HG02571 (cell line): ENCODE measurements at regions not wholly inside any gene's neighbourhood (a gene's known extent, or its start where the extent isn't known, plus 50 kb on each side); places are given as distances from the start of the nearest gene placed in this dataset.

Experiments
- ATAC-seq: cut with Tn5 transposase; IDR thresholded peaks from one replicate; pipeline ENCODE4 v1.9.1; 2021; ENCODE audit warnings: mild to moderate bottlenecking, moderate library complexity; ENCODE audit not compliant: unreplicated experiment

DNA sequence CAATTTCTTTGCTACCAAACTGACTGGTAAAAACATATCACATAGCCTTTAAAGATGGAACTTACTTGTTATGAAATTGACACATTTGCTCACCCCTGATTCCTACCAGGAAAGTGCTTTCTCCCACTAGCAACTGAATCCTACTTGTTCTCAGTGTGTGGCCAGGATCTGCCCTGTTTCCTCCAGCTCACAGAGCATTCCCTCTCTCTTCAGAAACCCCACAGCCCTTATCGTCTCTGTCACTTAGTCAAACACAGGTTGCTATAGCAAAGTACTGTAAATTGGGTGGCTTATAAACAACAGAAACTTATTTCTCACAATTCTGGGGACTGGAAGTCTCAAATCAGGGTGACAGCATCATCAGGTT lies 265.2 kb upstream of the BOD1L1 start:
- no peak for ATAC-seq

DNA sequence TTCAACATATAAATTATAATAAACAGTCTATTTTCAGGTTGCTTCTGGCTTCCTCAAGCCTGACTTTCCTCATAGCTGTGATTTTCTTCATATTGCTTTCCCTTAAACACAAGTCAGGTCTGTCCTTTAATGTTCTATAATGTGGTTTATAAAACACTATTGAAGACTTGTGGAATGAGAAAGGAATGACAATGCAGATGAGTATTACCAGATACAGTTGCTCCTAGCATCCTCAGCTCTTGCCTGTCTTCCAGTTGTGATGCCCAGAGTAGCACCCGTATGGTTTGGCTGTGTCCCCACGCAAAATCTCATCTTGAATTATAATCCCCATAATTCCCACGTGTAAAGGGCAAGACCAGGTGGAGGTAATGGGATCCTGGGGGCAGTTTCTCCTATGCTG lies 265.7 kb upstream of the BOD1L1 start:
- no peak for ATAC-seq

DNA sequence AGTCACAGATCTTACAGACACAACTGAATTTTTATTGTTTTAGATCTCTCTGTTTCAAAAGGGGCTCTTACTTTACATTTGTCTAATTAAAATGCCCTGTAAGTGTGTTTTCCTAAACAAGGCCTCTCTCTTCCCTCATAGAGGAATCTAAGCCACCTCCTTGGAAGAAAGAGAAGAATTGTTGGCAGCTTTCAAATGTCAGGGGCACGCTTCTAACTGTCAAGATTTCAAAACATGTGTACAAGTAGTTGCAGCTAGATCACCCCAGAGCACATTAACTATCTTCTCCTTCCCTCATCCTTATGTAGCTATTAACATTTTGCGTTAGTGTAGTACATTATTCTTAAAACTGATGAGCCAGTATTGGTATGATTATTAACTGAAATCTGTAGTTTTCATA lies 266.5 kb upstream of the BOD1L1 start:
- ATAC-seq: no peak

DNA sequence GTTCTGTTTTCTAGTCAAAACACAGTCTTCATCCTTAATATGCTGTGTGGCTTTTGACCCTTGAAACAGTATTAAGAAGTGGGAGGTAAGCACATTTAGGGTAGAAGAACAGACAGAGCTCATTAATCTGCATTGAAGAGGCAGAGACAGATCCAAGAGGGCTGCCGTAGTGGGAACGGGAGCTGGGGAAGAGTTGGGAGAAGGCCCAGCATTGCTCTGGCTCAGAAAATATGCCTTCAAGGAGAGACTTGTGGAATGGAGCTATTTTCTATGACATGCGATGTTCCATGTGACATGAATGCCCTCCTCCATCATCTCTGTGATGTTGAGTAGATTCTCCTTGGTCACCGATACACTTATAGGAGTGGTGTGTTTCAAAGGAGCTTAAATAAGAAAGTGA lies 273.3 kb upstream of the BOD1L1 start:
- no peak for ATAC-seq

DNA sequence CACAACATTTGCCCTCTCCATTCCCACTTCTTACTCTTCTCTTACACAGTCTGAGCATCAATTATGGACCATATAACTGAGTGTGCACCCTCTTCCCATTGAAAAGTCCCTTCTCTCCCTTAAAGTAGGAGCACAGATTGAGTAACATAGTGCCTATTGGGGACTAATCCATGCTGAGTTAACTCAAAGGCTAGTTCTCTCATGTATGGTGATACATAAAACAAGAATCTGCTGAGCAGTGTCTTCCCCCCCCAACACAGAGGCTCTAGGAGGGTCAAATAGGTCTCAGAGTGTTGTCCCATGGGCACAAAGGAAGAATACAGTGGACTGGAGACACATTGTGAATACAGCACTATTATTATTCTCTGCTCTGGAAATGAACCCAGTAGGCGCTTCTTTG lies 274.6 kb upstream of the BOD1L1 start:
- ATAC-seq: no peak

DNA sequence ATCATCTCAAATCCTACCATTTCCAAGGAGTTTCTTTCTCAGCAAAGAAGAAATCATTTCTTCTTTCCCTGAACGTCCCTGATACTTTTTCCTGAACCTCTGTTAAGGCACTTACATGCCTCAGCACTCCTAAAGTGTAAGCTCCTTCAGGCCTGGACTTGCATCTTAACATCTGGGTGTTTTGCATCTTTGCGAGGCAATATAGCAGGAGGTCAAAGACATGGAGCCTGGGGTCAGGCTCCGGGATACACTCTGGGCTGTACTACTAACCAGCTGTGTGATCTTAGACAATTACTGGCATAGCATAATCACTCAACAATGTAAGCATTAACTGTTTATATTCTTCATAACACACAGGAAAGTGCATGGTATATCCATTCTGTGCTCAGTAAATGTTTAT lies 275.5 kb upstream of the BOD1L1 start:
- ATAC-seq: no peak

DNA sequence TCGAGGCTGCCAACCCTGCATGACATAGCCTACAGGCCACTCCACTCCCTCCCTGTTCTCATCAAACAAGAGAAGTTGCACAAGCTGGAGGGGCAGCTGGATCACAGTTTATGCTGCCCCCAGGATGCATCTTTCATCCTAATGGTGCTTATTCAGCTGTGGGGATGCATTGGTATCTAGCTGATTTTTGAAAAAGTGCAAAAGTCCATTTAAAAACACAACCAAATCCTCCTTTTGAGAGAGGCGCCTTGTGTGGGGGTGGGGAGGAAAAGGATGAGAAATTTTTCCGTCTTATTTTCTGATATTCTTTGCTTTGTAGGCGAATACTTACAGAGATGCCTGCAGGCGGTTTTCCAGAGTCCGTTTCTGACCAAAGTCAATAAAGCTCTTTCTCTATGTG lies 276.4 kb upstream of the BOD1L1 start:
- ATAC-seq: no peak

DNA sequence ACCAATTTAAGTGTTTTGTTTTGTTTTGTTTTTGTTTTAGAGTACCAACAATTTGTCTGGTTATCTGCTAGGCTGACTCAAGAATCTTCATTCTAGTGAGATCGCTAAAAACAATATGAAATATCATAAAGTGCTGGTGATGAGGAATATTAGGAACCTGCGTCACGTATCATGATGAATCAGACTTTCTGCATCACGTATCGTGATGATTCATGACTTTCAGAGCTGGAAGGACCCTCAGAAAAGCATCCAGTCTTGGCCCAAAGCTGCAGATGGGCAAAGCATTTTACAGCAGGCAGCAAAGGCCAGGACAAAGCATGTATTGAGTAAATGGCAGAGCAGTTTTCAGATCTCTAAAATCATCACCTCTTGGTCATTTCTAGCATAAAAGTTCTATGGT lies 278.0 kb upstream of the BOD1L1 start:
- ATAC-seq: no peak

DNA sequence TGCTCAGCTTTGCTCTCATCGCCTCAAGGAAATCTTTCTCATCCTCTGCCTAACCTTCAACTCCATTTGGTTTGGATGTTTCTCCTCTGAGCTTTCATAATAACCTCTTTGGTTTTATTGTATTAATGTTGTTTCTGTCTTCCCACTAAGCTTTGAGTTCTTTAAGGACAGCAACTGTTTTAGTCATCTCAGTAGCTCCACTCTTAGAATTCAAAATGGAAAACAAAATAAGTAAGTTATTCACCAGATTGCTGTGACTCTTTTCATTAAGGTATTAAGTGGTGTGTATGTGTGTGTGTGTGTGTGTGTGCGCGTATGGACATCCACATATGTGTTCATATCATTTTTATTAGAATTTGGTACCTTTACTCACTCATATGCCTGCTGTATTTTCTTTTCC lies 279.2 kb upstream of the BOD1L1 start:
- no peak for ATAC-seq

DNA sequence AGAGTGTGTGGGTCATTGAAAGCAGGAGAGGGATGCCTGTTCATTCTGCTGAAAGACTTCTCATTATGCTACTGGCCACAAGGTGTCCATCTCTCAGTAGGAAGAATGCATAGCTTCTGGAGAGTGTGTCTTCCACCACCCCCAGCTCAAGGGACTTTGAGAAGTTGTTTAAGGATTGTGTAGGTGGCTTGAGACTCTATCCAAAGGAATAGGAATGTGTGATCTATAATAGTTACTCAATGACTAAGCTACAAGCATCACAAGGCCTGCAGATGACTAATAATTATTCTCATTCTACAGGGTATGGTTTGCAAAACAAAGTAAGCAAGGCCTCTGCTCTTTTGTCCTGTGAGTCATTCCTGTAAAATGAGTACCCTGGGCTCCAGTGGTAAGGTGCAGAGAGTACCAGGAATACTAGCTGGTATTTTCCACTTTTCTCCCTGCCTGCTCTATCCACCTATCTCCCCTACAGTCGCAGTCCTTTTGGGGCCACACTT lies 279.8 kb upstream of the BOD1L1 start:
- ATAC-seq: no peak

DNA sequence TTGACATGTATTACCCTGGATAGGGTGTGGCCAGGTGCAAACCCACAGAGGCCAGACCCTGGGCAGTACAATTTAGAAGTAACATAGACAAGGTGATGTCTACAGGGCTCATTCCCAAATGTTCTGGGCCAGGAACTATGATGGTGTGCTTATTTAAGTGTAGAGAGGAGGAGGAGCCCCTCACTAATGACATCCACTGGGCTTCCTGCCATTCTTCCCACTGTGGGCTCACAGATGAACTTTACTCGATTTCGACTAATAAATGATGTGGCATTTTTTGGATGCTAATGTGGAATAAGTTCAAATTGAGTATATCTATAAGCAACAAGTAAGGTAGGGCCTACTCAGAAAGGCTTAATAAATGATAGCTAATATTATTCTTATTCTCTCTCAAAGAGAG lies 280.9 kb upstream of the BOD1L1 start:
- no peak for ATAC-seq

DNA sequence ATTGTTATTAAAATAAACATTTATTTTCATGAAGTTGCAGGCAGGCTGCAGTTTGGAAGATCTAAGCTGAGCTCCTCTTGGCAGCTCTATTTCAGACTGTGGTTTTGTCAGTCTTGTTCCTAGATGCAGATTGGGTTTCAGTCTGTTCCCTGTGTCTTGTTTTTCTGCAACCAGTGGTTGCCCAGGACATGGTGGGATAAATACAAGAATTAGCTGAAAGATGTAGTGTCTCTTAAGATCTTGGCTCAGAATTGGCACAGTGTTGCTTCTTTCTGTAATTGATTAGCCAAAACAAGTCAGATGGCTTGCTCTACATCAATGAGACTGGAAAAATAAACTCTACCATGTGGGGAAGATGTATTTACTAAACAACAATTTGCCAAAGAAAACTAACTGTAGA lies 283.0 kb upstream of the BOD1L1 start:
- ATAC-seq: no peak

DNA sequence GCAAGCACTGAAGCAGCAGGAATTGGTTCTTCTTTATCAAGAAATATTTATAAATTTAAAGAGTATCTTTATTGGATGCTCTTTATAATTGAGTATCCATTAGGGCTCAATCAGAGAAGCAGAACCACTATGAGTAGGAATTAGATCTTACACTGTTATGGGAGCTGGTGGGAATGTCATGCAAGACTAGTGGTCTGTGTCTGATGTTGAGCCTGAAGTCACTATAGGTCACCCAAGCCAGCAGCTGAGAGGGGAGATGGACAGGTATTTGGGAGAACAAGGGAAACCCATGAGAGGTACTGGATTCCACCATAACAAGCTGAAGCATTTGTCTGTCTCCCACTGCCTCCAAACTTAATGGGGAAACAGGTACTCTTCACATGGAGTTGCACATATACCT lies 283.7 kb upstream of the BOD1L1 start:
- ATAC-seq: no peak

DNA sequence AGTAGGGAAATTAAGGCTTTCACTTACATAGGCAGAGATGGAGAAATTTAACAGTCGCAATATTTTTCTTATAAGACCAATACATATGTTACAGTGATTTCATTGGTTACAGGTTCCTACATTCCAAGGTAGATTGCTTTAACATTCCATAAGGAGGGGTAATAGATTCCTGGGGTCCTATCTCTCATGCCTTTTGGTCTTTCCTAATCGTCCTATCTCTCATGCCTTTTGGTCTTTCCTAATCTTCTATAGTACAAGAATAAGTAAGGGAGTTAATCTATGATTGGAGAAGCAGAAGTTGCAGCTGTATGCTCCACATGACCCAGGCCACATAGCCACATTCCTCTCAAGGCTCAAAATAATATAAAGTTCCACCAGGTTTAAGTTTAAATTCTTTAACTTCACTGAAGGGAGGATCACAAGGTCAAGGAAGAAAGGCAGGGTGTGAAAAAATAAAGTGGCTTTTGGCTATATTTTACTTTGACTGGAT lies 285.0 kb upstream of the BOD1L1 start:
- no peak for ATAC-seq

DNA sequence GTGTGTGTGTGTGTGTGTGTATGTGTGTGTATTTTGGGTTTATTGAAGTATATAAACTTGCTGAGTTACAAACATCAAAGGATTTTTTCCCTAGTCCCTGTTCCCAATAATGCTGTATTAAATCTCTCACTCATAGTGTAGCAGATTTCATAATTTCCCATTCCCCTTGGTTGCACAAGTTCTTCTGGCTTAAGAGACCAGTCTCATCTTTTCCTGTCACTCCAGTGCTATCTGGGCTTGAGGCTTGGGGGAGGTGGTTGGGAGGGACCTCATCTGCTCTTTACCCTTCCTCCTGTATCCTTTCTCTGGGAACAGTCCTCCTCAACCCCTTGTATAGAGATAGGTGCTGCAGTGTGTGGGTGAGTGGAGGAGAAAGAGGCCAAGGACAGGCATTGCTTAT lies 285.4 kb upstream of the BOD1L1 start:
- ATAC-seq: no peak

DNA sequence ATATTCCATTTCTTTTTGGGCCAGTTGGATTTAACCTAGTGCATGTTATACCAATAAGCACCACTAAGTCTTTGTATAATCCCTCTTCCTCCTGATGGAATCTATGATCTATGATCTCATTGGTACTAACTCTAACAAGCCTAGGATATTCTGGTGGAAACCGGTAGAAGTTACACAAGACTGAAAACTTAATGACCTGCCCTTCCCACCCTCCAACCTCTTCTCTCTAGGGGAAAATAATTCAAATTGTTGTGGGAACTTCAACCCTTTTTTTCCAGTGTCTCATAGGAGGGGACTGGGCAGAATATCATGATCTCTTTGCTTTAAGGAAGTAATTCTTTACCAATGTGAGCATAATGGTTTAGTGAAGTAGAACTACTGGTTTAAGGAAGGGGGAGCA lies 289.5 kb upstream of the BOD1L1 start:
- ATAC-seq: no peak

DNA sequence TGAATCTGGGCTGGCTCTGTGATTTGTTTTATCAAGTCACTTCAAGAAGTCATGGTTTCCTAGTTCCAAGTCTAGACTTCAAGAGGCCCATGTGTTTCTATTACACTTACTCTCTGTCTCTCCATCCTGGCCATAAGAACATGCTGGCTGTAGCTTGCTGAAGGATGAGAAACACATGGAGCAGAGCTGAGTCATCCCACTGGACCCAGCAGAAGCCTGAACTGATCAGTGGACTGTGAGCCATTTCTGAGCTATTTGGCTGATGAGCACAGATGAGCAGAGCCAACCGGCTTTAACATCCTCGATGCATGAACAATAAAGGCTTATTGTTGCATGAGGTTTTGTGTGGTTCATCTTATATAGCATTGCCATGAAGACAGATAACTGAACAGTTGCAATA lies 290.6 kb upstream of the BOD1L1 start:
- no peak for ATAC-seq

DNA sequence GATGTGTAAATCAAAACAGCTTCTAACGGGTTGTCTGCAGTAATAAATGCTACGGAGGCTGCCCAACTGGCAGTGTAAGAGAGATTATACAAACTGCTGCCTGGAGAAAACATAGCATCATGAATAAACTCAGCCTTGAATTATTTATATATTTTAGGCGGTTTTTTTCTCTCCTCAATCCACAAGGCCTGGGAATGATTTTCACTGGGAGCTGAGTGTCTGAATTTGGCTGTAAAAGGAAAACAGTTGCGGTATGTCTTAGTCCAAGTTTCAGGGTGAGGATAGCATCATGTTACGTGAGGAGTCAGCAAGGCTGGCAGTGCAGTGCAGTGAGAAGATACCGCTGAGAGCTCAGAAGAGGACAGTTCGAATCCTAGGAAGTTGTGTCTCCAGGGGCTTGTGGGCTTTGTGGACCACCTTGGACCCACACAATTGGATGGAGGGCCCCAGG lies 291.5 kb upstream of the BOD1L1 start:
- ATAC-seq: no peak

DNA sequence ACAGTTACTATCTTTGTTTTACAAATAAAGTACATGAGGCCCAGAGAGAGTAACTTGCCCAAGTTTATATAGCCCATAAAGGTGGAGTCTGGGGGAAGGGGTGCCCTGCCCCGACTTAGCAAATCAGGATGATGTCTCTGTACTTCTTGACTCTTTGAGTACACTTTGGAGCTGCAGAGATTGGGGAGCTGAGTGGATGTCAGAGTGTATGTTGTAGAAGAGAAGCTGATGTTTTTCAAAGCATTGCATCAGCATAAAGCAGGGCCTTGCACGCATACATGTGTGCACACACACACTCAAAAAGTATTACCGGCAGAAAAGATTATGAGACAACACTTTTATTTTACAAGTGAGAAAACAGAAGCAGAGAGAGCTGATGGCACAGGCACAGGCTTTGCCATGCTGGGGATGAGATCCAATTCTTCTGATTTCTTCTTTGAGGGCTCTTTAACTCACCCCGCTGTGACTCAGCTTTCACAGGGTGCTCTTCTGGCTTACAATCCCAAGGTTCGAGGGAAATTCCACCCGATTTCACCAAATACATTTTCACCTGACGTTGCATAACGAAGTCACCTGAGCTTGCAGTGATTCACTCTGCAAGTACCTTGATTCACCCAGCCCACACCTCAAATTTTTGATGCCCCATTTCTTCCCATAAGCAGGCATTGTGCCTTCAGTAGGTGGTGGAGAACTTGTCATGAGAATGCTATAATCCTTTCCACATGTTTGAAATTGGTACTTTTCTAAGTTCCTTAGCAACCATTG lies 292.8 kb upstream of the BOD1L1 start:
- no peak for ATAC-seq

DNA sequence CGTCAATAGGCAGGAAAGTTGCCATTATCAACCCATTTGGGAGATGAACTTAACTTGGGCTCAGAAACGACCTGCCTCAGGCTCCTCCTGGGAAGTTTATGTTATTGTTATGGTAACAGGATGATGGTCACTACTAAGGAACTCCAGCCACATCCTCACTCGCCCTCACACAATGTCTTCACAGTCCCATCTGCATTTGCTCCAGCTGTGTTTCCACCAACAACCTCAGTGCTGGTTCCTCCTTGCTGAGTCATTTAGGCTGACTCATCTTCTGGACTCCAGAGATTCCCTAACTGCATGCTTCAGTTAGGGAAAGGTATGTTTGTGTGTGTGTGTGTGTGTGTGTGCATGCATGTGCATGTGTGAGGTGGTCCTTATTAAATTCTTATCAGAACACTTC lies 293.4 kb upstream of the BOD1L1 start:
- ATAC-seq: no peak

DNA sequence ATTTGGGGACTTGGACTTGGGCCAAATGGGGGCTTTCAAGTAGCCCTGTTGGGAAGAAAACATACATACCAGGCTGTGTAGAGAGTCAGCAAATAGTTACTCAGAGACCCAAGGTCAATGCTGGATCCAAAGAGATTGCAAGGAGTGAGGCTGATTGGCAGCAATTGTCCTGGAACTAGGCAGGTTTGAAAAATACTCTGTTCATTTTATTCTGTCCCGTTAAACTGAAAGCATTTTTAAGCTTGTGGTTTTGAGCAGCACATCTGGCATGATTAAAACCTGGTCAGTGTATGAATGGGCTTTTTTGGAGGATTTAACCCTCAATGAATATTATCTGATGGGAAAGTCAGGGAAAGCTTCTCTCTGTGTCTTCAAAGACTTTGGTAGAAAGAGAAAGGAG lies 294.3 kb upstream of the BOD1L1 start:
- ATAC-seq: no peak

DNA sequence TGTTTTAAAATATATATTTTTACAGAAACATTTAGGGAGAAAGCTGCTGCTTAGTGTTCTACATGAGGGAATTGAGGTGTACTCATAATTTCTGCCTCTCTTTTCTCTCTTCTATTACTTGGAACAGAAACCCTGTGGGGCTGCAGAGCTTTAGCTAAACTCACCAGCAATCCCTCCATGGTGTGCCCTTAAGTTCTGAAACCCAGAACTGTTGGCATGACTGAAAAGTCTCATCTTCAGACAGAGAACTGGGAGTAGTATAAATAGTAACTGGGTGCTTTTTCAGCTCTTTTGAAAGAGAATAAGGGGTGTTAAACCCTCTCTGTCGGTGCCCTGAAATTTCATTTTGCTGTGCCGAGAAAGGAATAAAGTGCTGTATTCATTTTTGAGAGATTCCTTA lies 294.9 kb upstream of the BOD1L1 start:
- ATAC-seq: no peak
